ENCODE measurements at regions not wholly inside any gene's neighbourhood (a gene's known extent, or its start where the extent isn't known, plus 50 kb on each side); places are given as distances from the start of the nearest gene placed in this dataset.

DNA sequence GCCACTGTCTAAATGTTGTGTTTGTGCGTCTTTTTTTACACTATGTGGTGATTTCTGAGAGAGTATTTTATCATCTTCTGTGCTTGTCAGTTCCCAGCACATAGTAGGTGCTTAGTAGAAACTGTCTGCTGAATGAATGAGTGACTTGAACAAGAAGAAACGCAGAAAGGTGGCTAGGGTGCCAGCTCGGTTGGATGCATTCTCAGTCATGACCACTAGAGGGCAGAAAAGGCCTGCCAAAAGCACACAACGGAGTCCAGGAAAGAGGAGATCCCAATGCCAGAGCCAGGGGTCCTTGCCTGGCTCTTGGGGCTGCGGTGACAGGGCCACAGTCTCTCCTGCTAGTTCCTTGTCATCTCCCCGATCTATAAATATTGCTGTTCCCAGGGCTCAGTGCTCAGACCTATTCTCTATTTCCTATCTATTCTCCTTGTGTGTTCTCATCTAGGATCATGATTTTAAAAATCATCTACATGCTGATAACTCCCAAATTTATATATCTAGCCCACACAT, 57.3 kb upstream of the CCL1 start:
- H2AFZ ChIP-seq (ENCODE audit: low read length) = no peak overlapping the region
- H3K79me1 ChIP-seq (ENCODE audit: insufficient read depth, low read depth, low read length, poor library complexity, severe bottlenecking) = no peaks in the 10 kb centered on the region
- no peak overlapping the region for H3K27ac Mint-ChIP-seq
- no peak overlapping the region for H4K5ac ChIP-seq (ENCODE audit: insufficient read length, low read depth, low read length)
- DNase-seq = peak; percentile 88
- H3K9me3 ChIP-seq (ENCODE audit: control insufficient read depth, low read depth, low read length) = no peaks in the 10 kb centered on the region
- H3K18ac ChIP-seq (ENCODE audit: insufficient read length, low read depth, low read length) = no peak overlapping the region
- no peak overlapping the region for H2AK5ac ChIP-seq (ENCODE audit: insufficient read length, low read length)
- H3K36me3 Mint-ChIP-seq (ENCODE audit: insufficient read depth in 1 of 3, low read depth in 3 of 3) = peaks cover 0 to 3% (median 0%) of the 10 kb centered on the region in 3 experiments; a peak in 1 of 7 replicates
- H4K8ac ChIP-seq (replicated peaks; ENCODE audit: insufficient read length, low read depth, low read length) = no peak overlapping the region
- H3K4ac ChIP-seq (ENCODE audit: low read depth, low read length) = no peak overlapping the region
- H2BK5ac ChIP-seq (ENCODE audit: insufficient read length, low read length) = no peak overlapping the region
- H3K9me3 Mint-ChIP-seq = no peaks in the 10 kb centered on the region; a peak in 1 of 5 replicates
- no peak overlapping the region for H2BK20ac ChIP-seq (ENCODE audit: low read depth, low read length, poor library complexity, severe bottlenecking)
- H2BK15ac ChIP-seq (ENCODE audit: low read depth, low read length) = no peak overlapping the region
- H3K9ac ChIP-seq (ENCODE audit: extremely low read depth, insufficient read length, low read length) = no peak overlapping the region
- peak; percentile 97 for TF ChIP-seq CTCF (conservative IDR thresholded peaks at IDR 0.05)
- H3K23ac ChIP-seq (ENCODE audit: insufficient read length, low read depth, low read length) = no peak overlapping the region
- peaks cover 8% of the 10 kb centered on the region for H3K23me2 ChIP-seq (ENCODE audit: insufficient read length, low read depth, low read length, poor library complexity, severe bottlenecking)
- no peak overlapping the region for H3K4me3 Mint-ChIP-seq
- H2BK120ac ChIP-seq (ENCODE audit: low read depth, low read length, poor library complexity, severe bottlenecking) = no peak overlapping the region
- H3K14ac ChIP-seq (ENCODE audit: insufficient read depth, low read length) = no peak overlapping the region
- no peaks in the 10 kb centered on the region for H3K79me2 ChIP-seq (ENCODE audit: insufficient read depth, low read length)
- H2BK12ac ChIP-seq (ENCODE audit: insufficient read length, low read depth, low read length) = no peak overlapping the region
- H3K27ac ChIP-seq (ENCODE audit: insufficient read length, low read depth, low read length) = no peak overlapping the region
- peaks cover 55% of the 10 kb centered on the region for H3K27me3 Mint-ChIP-seq (ENCODE audit: low read depth)
- H3K4me1 Mint-ChIP-seq = peaks cover 12 to 14% of the 10 kb centered on the region in 2 experiments
- no peak overlapping the region for H3K4me2 ChIP-seq (ENCODE audit: insufficient read depth, insufficient read length, low read length)
- H3T11ph ChIP-seq (ENCODE audit: low read length) = no peak overlapping the region
- no peak overlapping the region for H3K56ac ChIP-seq (ENCODE audit: insufficient read length, low read depth, low read length)
- no CpG with 5 or more reads among the region's 6 CpGs for WGBS (ENCODE audit: extremely low coverage, insufficient read length, low lambda C conversion rate)
- no peak overlapping the region for H4K91ac ChIP-seq (ENCODE audit: insufficient read length, low read depth, low read length)
- H3K27me3 ChIP-seq (ENCODE audit: insufficient read depth, low read length) = 0 out of 2 replicates have a peak, but pooled peaks cover 3% of the 10 kb centered on the region
- no peaks in the 10 kb centered on the region for H3K4me1 ChIP-seq (ENCODE audit: insufficient read depth, low read length)
- H4K20me1 ChIP-seq (ENCODE audit: control insufficient read depth, insufficient read depth, insufficient read length) = no peaks in the 10 kb centered on the region
